ENCODE measurements at regions not wholly inside any gene's neighbourhood (a gene's known extent, or its start where the extent isn't known, plus 50 kb on each side); places are given as distances from the start of the nearest gene placed in this dataset.

- H3K27me3 ChIP-seq (replicated peaks; ENCODE audit: insufficient read depth) = peaks cover 8% of the 10 kb centered on the region; the same call in 1 of the 2 replicates
- in situ Hi-C loops (cut with MboI) = no loop called here
- no peaks in the 10 kb centered on the region for H3K9me2 ChIP-seq (ENCODE audit: insufficient read depth)
- no peaks in the 10 kb centered on the region for H3K36me3 ChIP-seq (ENCODE audit: low read depth)
- H3K4me3 ChIP-seq = no peak overlapping the region
- no peaks in the 10 kb centered on the region for H4K20me1 ChIP-seq (ENCODE audit: insufficient read depth)
- TF ChIP-seq EZH2 (IDR thresholded peaks at IDR 0.05; ENCODE audit: insufficient read depth, poor library complexity, severe bottlenecking) (no peak), EZH2phosphoT487 (IDR thresholded peaks at IDR 0.05; ENCODE audit: insufficient read depth, low read depth) (no peak)
- no peaks in the 10 kb centered on the region for H3K4me1 ChIP-seq (ENCODE audit: insufficient read depth)
- no peak overlapping the region for H3K9ac ChIP-seq
- no peak overlapping the region for H3K27ac ChIP-seq
- H3K79me2 ChIP-seq (ENCODE audit: insufficient read depth) = no peaks in the 10 kb centered on the region
- no peaks in the 10 kb centered on the region for H3F3A ChIP-seq (ENCODE audit: insufficient read depth)
- no peaks in the 10 kb centered on the region for H3K9me3 ChIP-seq (ENCODE audit: low read depth)
- H2AFZ ChIP-seq = no peak overlapping the region
- DNase-seq = no peak
- 51 to 70% methylated on average over 3 of the region's 3 CpGs for WGBS, 2 experiments (ENCODE audit: low coverage in 1 of 2, low lambda C conversion rate in 2 of 2, missing lambda C conversion rate in 2 of 2)
- H3K4me2 ChIP-seq (ENCODE audit: unreplicated experiment) = no peak overlapping the region
Observed at GRCh38 chr1:43041591-43041990, 82.9 kb upstream of the SLC2A1 start.

DNA sequence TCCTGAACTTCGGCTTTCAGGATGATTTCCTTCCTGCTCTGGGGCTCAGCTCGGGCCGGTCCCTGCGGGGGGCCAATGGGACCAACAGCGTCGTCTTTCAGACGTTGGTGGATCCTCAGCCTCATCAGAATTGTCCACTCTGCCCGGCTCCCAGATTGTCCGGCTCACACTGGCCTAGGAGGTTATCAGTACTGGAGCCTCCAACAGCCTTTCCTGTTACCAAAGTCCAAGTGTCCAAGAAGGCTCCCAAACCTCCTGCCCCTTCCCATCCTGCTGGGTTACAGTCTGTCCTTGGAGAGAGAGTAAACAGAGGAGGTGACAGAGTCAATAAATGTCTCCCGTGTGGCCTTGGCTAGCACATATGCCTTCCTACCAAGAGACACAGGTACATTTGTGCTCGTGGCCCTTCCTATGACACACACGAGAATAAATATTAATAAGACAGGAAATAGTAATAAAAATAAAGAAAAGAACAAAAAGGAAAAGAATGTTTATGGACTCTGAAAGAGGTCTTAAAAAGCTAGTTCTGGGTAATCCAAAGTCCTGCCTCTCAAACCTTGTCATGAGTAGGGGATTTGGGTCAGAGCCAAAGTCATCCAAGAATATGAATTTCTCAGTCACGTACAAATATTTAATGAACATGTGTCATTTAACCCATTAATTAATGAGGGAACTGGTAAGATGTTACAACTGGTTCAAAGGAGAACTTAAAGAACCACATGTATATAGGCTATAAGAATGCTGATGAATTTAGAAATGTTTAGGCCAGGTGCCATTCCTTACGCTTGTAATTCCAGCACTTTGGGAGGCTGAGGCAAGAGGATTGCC, 80.8 kb upstream of the SLC2A1 start:
- in situ Hi-C loops (cut with MboI) = no loop called here
- no peak overlapping the region for H3K9ac ChIP-seq
- no peak overlapping the region for H3K4me3 ChIP-seq
- no peaks in the 10 kb centered on the region for H3F3A ChIP-seq (ENCODE audit: insufficient read depth)
- TF ChIP-seq EZH2 (IDR thresholded peaks at IDR 0.05; ENCODE audit: insufficient read depth, poor library complexity, severe bottlenecking) (no peak), EZH2phosphoT487 (IDR thresholded peaks at IDR 0.05; ENCODE audit: insufficient read depth, low read depth) (no peak)
- H3K4me2 ChIP-seq (ENCODE audit: unreplicated experiment) = no peak overlapping the region
- H3K79me2 ChIP-seq (ENCODE audit: insufficient read depth) = no peaks in the 10 kb centered on the region
- WGBS, 2 experiments (ENCODE audit: low coverage in 1 of 2, low lambda C conversion rate in 2 of 2, missing lambda C conversion rate in 2 of 2) = 45% methylated on average over 13 to 14 of the region's 14 CpGs
- H3K4me1 ChIP-seq (ENCODE audit: insufficient read depth) = no peaks in the 10 kb centered on the region
- H3K9me2 ChIP-seq (ENCODE audit: insufficient read depth) = no peaks in the 10 kb centered on the region
- no peaks in the 10 kb centered on the region for H3K36me3 ChIP-seq (ENCODE audit: low read depth)
- H3K27ac ChIP-seq = no peak overlapping the region
- H2AFZ ChIP-seq = no peak overlapping the region
- no peaks in the 10 kb centered on the region for H4K20me1 ChIP-seq (ENCODE audit: insufficient read depth)
- H3K9me3 ChIP-seq (ENCODE audit: low read depth) = no peaks in the 10 kb centered on the region
- DNase-seq = no peak
- H3K27me3 ChIP-seq (replicated peaks; ENCODE audit: insufficient read depth) = peaks cover 8% of the 10 kb centered on the region; the same call in 1 of the 2 replicates

DNA sequence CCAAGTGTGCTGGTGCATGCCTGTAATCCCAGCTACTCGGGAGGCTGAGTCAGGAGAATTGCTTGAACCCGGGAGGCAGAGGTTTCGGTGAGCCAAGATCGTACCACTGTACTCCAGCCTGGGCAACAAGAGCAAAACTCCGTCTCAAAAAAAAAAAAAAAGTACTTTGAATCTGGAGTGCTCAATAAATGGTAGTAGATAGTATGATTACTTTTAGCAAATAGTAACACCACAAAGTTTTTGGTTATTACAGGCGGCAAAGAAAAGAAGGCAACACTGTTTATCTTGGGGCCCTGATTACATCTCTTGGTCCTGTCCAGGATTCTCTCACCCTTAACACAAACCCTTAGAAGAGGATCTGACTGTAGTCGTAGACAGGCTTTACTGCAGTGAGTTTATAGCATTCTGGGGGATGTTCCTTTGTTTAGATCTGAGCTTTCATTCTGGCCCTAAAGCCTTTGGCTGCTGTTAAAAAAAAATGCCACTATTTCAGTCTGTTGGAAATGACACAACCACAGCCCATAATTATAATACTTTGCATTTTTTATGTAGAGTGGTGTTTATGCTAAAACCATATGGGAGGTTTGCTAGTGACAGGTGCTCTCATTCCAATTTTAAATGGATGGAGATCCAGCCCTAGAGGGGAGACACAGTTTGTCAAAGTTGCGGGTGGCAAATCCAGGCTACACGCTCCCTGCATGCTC, 79.7 kb upstream of the SLC2A1 start:
- no peaks in the 10 kb centered on the region for H3K36me3 ChIP-seq (ENCODE audit: low read depth)
- no peak overlapping the region for H3K4me2 ChIP-seq (ENCODE audit: unreplicated experiment)
- no peaks in the 10 kb centered on the region for H3K79me2 ChIP-seq (ENCODE audit: insufficient read depth)
- no peak overlapping the region for H3K27ac ChIP-seq
- WGBS, 2 experiments (ENCODE audit: low coverage in 1 of 2, low lambda C conversion rate in 2 of 2, missing lambda C conversion rate in 2 of 2) = 81 to 83% methylated on average over 9 of the region's 9 CpGs
- H3K4me3 ChIP-seq = no peak overlapping the region
- no peaks in the 10 kb centered on the region for H4K20me1 ChIP-seq (ENCODE audit: insufficient read depth)
- in situ Hi-C loops (cut with MboI) = no loop called here
- no peaks in the 10 kb centered on the region for H3K4me1 ChIP-seq (ENCODE audit: insufficient read depth)
- no peak overlapping the region for H2AFZ ChIP-seq
- no peaks in the 10 kb centered on the region for H3F3A ChIP-seq (ENCODE audit: insufficient read depth)
- TF ChIP-seq EZH2 (IDR thresholded peaks at IDR 0.05; ENCODE audit: insufficient read depth, poor library complexity, severe bottlenecking) (no peak), EZH2phosphoT487 (IDR thresholded peaks at IDR 0.05; ENCODE audit: insufficient read depth, low read depth) (no peak)
- DNase-seq = no peak
- peaks cover 8% of the 10 kb centered on the region; the same call in 1 of the 2 replicates for H3K27me3 ChIP-seq (replicated peaks; ENCODE audit: insufficient read depth)
- H3K9me2 ChIP-seq (ENCODE audit: insufficient read depth) = no peaks in the 10 kb centered on the region
- no peaks in the 10 kb centered on the region for H3K9me3 ChIP-seq (ENCODE audit: low read depth)
- no peak overlapping the region for H3K9ac ChIP-seq

- WGBS, 2 experiments (ENCODE audit: low coverage in 1 of 2, low lambda C conversion rate in 2 of 2, missing lambda C conversion rate in 2 of 2) = 80 to 87% methylated on average over 6 of the region's 6 CpGs
- DNase-seq = no peak
- in situ Hi-C loops (cut with MboI) = no loop called here
Observed at GRCh38 chr1:43037466-43037865, 78.8 kb upstream of the SLC2A1 start.

More at GRCh38 chr1:43037466-43037865, 78.8 kb upstream of the SLC2A1 start:
- H4K20me1 ChIP-seq (ENCODE audit: insufficient read depth) = no peaks in the 10 kb centered on the region
- H3K36me3 ChIP-seq (ENCODE audit: low read depth) = no peaks in the 10 kb centered on the region
- H3K4me1 ChIP-seq (ENCODE audit: insufficient read depth) = no peaks in the 10 kb centered on the region
- no peaks in the 10 kb centered on the region for H3K9me3 ChIP-seq (ENCODE audit: low read depth)
- TF ChIP-seq EZH2 (IDR thresholded peaks at IDR 0.05; ENCODE audit: insufficient read depth, poor library complexity, severe bottlenecking) (no peak), EZH2phosphoT487 (IDR thresholded peaks at IDR 0.05; ENCODE audit: insufficient read depth, low read depth) (no peak)
- no peaks in the 10 kb centered on the region for H3K79me2 ChIP-seq (ENCODE audit: insufficient read depth)
- H3K4me2 ChIP-seq (ENCODE audit: unreplicated experiment) = no peak overlapping the region
- no peaks in the 10 kb centered on the region for H3K9me2 ChIP-seq (ENCODE audit: insufficient read depth)
- H2AFZ ChIP-seq = no peak overlapping the region
- H3K4me3 ChIP-seq = no peak overlapping the region
- no peak overlapping the region for H3K27ac ChIP-seq
- H3F3A ChIP-seq (ENCODE audit: insufficient read depth) = no peaks in the 10 kb centered on the region
- H3K27me3 ChIP-seq (replicated peaks; ENCODE audit: insufficient read depth) = peaks cover 8% of the 10 kb centered on the region; the same call in 1 of the 2 replicates
- no peak overlapping the region for H3K9ac ChIP-seq
